KG1 (cell line): ENCODE measurements at regions not wholly inside any gene's neighbourhood (a gene's known extent, or its start where the extent isn't known, plus 50 kb on each side); places are given as distances from the start of the nearest gene placed in this dataset.

Source experiments
- DNase-seq: peaks from one replicate; lab custom pipeline; 2025; lab: John Stamatoyannopoulos, UW

GRCh38 chr12:29044799-29045198 is 104.3 kb upstream of the FAR2 start:
- DNase-seq, result no peak

- no peak for DNase-seq
These were observed 100.3 kb upstream of the FAR2 start for GRCh38 chr12:29048787-29049186.

GRCh38 chr12:29050503-29050902 is 98.6 kb upstream of the FAR2 start:
- DNase-seq, result no peak

GRCh38 chr12:29051221-29051620 is 97.9 kb upstream of the FAR2 start:
- DNase-seq, result no peak

GRCh38 chr12:29053567-29053966 is 95.5 kb upstream of the FAR2 start:
- DNase-seq, result no peak

GRCh38 chr12:29054858-29055663 is 94.0 kb upstream of the FAR2 start:
- no peak for DNase-seq

- no peak for DNase-seq
These were observed 83.0 kb upstream of the FAR2 start for GRCh38 chr12:29066011-29066588.

- DNase-seq, result no peak
These were observed 81.6 kb upstream of the FAR2 start for GRCh38 chr12:29067430-29067829.

GRCh38 chr12:29070309-29070708 is 78.8 kb upstream of the FAR2 start:
- DNase-seq, result no peak

- no peak for DNase-seq
These were observed 78.0 kb upstream of the FAR2 start for GRCh38 chr12:29071099-29071498.

GRCh38 chr12:29072631-29073030 is 76.4 kb upstream of the FAR2 start:
- DNase-seq, result no peak

GRCh38 chr12:29073631-29074239 is 75.3 kb upstream of the FAR2 start:
- no peak for DNase-seq

GRCh38 chr12:29081101-29081500 is 68.0 kb upstream of the FAR2 start:
- no peak for DNase-seq

- no peak for DNase-seq
These were observed 66.6 kb upstream of the FAR2 start for GRCh38 chr12:29082522-29082921.

GRCh38 chr12:29086325-29087271 is 62.5 kb upstream of the FAR2 start:
- no peak for DNase-seq

GRCh38 chr12:29088611-29089219 is 60.4 kb upstream of the FAR2 start:
- no peak for DNase-seq
